Fibroblast of lung (primary cell): ENCODE measurements at regions not wholly inside any gene's neighbourhood (a gene's known extent, or its start where the extent isn't known, plus 50 kb on each side); places are given as distances from the start of the nearest gene placed in this dataset.

Source experiments
- DNase-seq, 2 donors: peaks; one replicate each; pipeline versions ENCODE4 v3.0.0 to v3.0.0-alpha.2; 2010; ENCODE audit warnings: low read depth in 2 of 2
- H2AFZ ChIP-seq: 2 replicates; pipeline ENCODE4 v1.5.1; 2012; ENCODE audit warnings: low read length, control low read depth, inconsistent platforms
- H3K27ac ChIP-seq: 2 replicates; pipeline ENCODE4 v1.5.1; 2011; ENCODE audit warnings: low read length, control low read depth; ENCODE audit not compliant: insufficient read depth
- H3K27me3 ChIP-seq: 2 replicates; pipeline ENCODE4 v1.5.1; 2011; ENCODE audit warnings: mild to moderate bottlenecking, low read length; ENCODE audit not compliant: control insufficient read depth, insufficient read depth
- H3K36me3 ChIP-seq: 2 replicates; pipeline ENCODE4 v1.5.1; 2011; ENCODE audit warnings: low read length; ENCODE audit not compliant: control insufficient read depth, insufficient read depth
- H3K4me1 ChIP-seq: 2 replicates; pipeline ENCODE4 v1.5.1; 2011; ENCODE audit warnings: low read length; ENCODE audit not compliant: control insufficient read depth, insufficient read depth; ENCODE audit errors: extremely low read depth
- H3K4me2 ChIP-seq: 2 replicates; pipeline ENCODE4 v1.5.1; 2011; ENCODE audit warnings: low read length, control low read depth; ENCODE audit not compliant: insufficient read depth; ENCODE audit errors: extremely low read depth
- H3K4me3 ChIP-seq, 4 experiments: fragments of 200-600 bp in 1 of 4; sonication (generic) in 1 of 4; replicated peaks in 1 of 4; 2 replicates each; pipeline ENCODE4 v1.5.1; 2011 to 2016; ENCODE audit warnings: low read length in 4 of 4, low read depth in 3 of 4, mild to moderate bottlenecking in 3 of 4, control low read depth in 2 of 4, inconsistent platforms in 1 of 4, mixed read lengths in 1 of 4; ENCODE audit not compliant: insufficient read depth in 1 of 4; ENCODE audit errors: control extremely low read depth in 1 of 4
- H3K79me2 ChIP-seq: 2 replicates; pipeline ENCODE4 v1.5.1; 2012; ENCODE audit warnings: mild to moderate bottlenecking, low read length, inconsistent platforms; ENCODE audit not compliant: control insufficient read depth, insufficient read depth
- H3K9ac ChIP-seq: 2 replicates; pipeline ENCODE4 v1.5.1; 2011; ENCODE audit warnings: mild to moderate bottlenecking, low read length, control low read depth; ENCODE audit not compliant: insufficient read depth
- H3K9me3 ChIP-seq: 2 replicates; pipeline ENCODE4 v1.5.1; 2012; ENCODE audit warnings: low read depth, low read length; ENCODE audit not compliant: control insufficient read depth, insufficient read depth
- H4K20me1 ChIP-seq: 2 replicates; pipeline ENCODE4 v1.5.1; 2011; ENCODE audit warnings: low read length; ENCODE audit not compliant: control insufficient read depth, insufficient read depth; ENCODE audit errors: extremely low read depth
- EZH2 ChIP-seq: IDR thresholded peaks from 2 replicates; pipeline ENCODE4 v1.5.1; 2012; ENCODE audit warnings: low read length, control low read depth, mild to moderate bottlenecking; ENCODE audit errors: missing control alignments
- TF ChIP-seq, protein P1 (sequence below), 2 donors: IDR thresholded peaks in 1 of 2; conservative IDR thresholded peaks in 1 of 2; 1 replicate in 1 of 2; 2 replicates in 1 of 2; pipeline ENCODE4 v1.5.1; 2011 to 2012; ENCODE audit warnings: low read length in 2 of 2, control low read depth in 1 of 2, inconsistent platforms in 1 of 2, low read depth in 1 of 2, mild to moderate bottlenecking in 1 of 2

DNA sequence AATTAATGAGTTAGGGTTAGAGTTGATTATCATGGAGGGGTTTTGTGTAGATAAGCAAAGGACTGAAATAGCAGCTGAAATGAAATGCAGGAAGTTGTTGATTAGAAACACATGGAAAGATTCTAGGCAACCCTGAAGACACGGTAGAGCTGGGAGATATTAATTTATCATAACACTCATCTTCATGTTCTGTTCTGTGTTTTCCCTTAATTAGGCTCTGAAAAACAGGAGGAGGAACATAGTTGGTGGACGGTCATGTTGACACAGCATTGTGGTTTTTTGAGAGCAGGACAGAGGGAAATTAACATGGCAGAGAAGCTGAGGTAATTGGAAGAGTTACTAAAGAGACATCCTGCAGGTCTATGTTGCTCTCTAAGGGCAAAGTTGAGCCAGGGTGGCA lies 138.8 kb upstream of the UBASH3B start:
- H2AFZ ChIP-seq, result no peak overlapping the region
- no peak overlapping the region for H3K4me2 ChIP-seq
- H3K4me3 ChIP-seq, result no peak overlapping the region
- no peaks in the 10 kb centered on the region for H3K79me2 ChIP-seq
- H4K20me1 ChIP-seq, result no peaks in the 10 kb centered on the region
- peaks cover 10% of the 10 kb centered on the region for H3K27me3 ChIP-seq
- no peak overlapping the region for H3K27ac ChIP-seq
- no peaks in the 10 kb centered on the region for H3K4me1 ChIP-seq
- H3K9ac ChIP-seq, result no peak overlapping the region
- no peak for TF ChIP-seq EZH2
- TF ChIP-seq, protein P1, sequence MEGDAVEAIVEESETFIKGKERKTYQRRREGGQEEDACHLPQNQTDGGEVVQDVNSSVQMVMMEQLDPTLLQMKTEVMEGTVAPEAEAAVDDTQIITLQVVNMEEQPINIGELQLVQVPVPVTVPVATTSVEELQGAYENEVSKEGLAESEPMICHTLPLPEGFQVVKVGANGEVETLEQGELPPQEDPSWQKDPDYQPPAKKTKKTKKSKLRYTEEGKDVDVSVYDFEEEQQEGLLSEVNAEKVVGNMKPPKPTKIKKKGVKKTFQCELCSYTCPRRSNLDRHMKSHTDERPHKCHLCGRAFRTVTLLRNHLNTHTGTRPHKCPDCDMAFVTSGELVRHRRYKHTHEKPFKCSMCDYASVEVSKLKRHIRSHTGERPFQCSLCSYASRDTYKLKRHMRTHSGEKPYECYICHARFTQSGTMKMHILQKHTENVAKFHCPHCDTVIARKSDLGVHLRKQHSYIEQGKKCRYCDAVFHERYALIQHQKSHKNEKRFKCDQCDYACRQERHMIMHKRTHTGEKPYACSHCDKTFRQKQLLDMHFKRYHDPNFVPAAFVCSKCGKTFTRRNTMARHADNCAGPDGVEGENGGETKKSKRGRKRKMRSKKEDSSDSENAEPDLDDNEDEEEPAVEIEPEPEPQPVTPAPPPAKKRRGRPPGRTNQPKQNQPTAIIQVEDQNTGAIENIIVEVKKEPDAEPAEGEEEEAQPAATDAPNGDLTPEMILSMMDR (conservative IDR thresholded peaks at IDR 0.05 in 1 of 2, IDR thresholded peaks at IDR 0.05 in 1 of 2; ENCODE audit: low read depth in 1 of 2, low read length in 2 of 2), result no peak
- no peak for DNase-seq
- no peaks in the 10 kb centered on the region for H3K9me3 ChIP-seq
- no peaks in the 10 kb centered on the region for H3K36me3 ChIP-seq

DNA sequence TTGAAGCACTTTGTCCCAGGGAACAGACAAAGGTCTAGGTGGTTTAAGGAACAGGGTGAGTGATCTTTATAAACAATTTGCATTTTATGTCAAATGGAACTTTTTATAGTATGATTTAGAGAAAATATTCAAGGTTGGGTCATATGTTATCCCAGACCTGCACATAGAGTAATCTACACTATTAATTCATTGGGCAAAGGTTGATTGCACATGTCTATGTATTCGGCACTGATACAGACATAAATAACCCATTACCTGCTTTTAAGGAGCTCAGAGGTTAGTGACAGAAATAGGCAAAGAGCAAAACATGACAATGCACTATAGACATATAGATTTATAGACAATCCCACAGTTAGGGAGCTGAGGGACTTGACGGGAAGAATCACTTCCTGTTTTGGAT lies 141.5 kb upstream of the UBASH3B start:
- Histone ChIP-seq H4K20me1 (no peaks in the 10 kb centered on the region), H3K4me3 (no peak overlapping the region), H3K4me1 (no peaks in the 10 kb centered on the region), H3K9ac (no peak overlapping the region), H3K4me2 (no peak overlapping the region), H3K27ac (no peak overlapping the region), H3K9me3 (no peaks in the 10 kb centered on the region), H3K36me3 (no peaks in the 10 kb centered on the region), H3K79me2 (no peaks in the 10 kb centered on the region), H3K27me3 (peaks cover 11% of the 10 kb centered on the region), H2AFZ (no peak overlapping the region)
- TF ChIP-seq, protein P1 (conservative IDR thresholded peaks at IDR 0.05 in 1 of 2, IDR thresholded peaks at IDR 0.05 in 1 of 2; ENCODE audit: low read depth in 1 of 2, low read length in 2 of 2), result no peak
- TF ChIP-seq EZH2, result no peak
- no peak for DNase-seq

GRCh38 chr11:122513328-122513727 lies 142.2 kb upstream of the UBASH3B start:
- H3K4me3 ChIP-seq, result no peak overlapping the region
- no peak for TF ChIP-seq EZH2
- TF ChIP-seq, protein P1 (conservative IDR thresholded peaks at IDR 0.05 in 1 of 2, IDR thresholded peaks at IDR 0.05 in 1 of 2; ENCODE audit: low read depth in 1 of 2, low read length in 2 of 2), result no peak
- no peak overlapping the region for H3K27ac ChIP-seq
- no peak overlapping the region for H2AFZ ChIP-seq
- H4K20me1 ChIP-seq, result no peaks in the 10 kb centered on the region
- peaks cover 11% of the 10 kb centered on the region for H3K27me3 ChIP-seq
- no peak overlapping the region for H3K9ac ChIP-seq
- no peaks in the 10 kb centered on the region for H3K79me2 ChIP-seq
- no peaks in the 10 kb centered on the region for H3K9me3 ChIP-seq
- DNase-seq, result no peak
- H3K4me2 ChIP-seq, result no peak overlapping the region
- H3K4me1 ChIP-seq, result no peaks in the 10 kb centered on the region
- no peaks in the 10 kb centered on the region for H3K36me3 ChIP-seq
